ENCODE measurements at regions not wholly inside any gene's neighbourhood (a gene's known extent, or its start where the extent isn't known, plus 50 kb on each side); places are given as distances from the start of the nearest gene placed in this dataset.

- TF ChIP-seq YY1 (IDR thresholded peaks at IDR 0.05; ENCODE audit: insufficient read depth, insufficient read length): no peak
- no peak for TF ChIP-seq ZNF274 (IDR thresholded peaks at IDR 0.05; ENCODE audit: low read depth, low read length)
- TF ChIP-seq SUZ12 (IDR thresholded peaks at IDR 0.05; ENCODE audit: extremely low read depth, insufficient read depth, insufficient read length): no peak
These were observed 69.1 kb downstream of the MBL2 start for GRCh38 chr10:52703451-52703850.
